Hematopoietic multipotent progenitor cell treated with erythropoietin and hydrocortisone succinate and interleukin-3 and kit ligand, for 15 days (in vitro differentiated cells): ENCODE measurements at regions not wholly inside any gene's neighbourhood (a gene's known extent, or its start where the extent isn't known, plus 50 kb on each side); places are given as distances from the start of the nearest gene placed in this dataset.
"Not testable (repeated sequence)": the region's sequence is repeated elsewhere in the genome, so short reads cannot be mapped to it uniquely, and the experiment has no call there.

ENCODE experiments used
- DNase-seq: peaks from one replicate; pipeline ENCODE4 v3.0.0-alpha.2; 2015; ENCODE audit warnings: low spot score

DNA sequence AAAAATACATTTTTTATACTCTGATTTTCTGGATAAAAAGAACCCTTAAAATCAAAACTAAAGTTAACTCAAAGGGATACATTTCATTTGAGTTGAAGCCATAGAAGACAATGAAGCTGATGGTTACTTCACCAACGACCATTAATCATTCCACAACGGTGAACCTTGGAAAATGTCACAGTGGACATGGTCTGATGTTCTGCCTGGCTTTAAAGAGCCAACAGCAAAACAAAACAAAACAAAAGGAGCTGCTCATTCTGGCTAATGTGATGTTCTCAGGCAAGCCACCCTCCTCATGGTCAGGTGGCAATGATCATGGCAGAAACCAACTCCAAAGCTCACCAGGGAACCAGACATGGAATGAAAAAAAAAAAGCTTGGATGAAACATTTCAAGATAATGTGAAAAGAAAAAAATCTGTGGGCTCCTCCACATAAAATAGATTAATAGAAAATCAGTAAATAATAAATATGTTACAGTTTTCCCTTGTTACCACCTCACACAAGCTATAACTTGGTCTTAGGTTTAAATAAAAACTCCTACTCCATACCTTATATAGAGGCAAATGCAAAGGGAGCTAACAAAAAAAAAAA, 90.1 kb upstream of the SERTAD2 start:
- no peak for DNase-seq

DNA sequence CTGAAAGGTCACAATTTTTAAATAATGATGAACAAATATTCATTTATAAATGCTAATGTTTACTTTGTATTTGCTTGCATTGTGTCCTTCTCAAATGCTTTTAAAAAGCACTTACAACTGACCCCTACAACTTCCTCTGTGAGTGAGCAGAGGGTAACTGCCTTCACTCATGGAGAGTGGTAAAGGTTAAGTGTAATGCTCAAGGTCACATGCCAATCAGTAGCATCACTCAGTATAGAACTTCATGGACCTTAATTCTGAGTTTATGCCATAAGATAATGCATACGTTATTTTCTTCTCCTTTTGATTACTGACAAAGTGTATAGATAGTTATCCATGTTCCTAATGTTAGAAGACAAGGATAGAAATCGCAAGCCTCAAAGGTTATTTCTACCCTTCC, 91.8 kb upstream of the SERTAD2 start:
- DNase-seq = no peak

- DNase-seq = not testable (repeated sequence)
These were observed 94.0 kb upstream of the SERTAD2 start for GRCh38 chr2:64747690-64748091.

- DNase-seq = no peak
These were observed 94.4 kb upstream of the SERTAD2 start for GRCh38 chr2:64748147-64748546.

GRCh38 chr2:64748561-64748960, 94.8 kb upstream of the SERTAD2 start:
- DNase-seq = no peak

DNA sequence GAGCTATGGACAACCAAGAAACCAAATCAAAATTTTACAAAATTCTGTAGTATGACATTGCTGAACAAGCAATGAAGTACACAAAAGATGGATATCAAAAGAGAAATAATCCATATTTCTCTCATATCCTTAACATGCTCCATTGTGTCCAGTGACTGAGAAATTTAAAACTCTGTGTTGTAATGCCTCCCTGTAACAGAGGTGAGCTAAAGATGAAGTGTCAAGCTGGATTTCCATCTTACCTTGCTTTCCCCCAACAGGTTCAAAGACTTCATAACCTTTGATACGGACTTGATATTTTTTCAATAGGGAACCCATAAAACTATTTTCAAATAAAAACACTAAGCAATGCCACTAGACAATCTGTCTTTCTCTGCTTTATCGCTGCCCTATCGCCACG, 95.7 kb upstream of the SERTAD2 start:
- DNase-seq = no peak

DNA sequence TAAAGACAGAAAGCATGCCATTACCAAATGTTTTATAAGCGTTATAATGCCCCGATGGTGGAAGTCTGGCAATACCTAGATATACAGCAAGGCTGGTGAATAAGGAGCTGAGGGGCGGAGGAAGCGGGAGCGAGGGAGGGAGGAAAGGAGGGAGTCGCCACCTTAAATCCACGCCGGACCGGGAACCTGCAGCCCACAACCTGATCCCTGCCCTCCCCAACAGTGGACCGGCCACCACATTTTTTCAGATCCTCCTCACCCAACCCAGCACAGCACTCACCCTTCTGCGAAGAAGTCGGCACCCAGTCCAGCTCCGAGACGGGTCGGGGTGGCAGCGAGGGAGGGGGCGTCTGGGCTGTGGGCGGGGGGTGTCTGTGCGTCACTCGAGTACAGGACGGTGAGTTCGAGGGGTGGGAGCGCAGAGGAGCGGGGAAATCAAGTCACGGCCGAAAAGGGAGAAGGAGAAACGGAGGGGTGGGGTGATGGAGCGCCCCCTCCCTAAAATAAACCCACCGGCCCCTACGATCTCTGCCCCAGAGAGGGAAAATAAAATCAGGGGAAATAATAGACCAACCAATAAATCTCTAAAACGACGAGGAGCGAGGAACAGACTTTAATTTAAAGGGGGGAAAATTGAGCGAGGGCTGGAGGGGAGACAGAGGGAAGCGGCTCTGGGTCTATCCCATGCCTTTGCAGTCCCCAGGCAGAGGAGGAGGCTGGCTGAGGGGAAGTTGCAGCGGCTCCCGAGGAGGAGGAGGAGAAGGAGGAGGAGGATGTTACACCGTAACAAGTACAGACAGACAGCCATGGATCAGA, 96.5 kb upstream of the SERTAD2 start:
- no peak for DNase-seq

DNA sequence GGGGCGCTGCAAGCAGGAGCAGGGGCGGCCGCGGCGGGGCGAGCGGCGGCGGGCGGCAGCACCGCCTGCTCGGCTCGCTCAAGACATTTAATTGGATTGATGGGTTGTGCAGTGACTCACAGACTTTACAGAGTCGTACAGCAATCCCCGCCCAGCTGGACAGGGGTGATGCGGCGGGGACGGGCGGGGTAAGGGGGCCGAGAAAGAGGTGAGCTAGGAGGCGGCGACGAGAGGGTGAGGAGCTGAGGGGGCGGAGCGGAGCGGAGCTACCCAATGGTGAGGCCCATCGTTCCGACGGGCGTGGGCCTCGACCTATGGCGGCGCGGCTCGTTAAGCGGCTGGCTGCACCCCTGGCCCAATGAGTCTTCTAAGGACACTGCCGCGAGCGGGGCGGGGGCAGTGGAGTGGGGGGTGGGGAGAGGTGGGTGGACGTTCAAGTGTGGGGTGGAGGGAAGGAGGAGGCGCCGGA, 97.1 kb upstream of the SERTAD2 start:
- peak; percentile 99 for DNase-seq

- DNase-seq = peak; percentile 97
These were observed 97.9 kb upstream of the SERTAD2 start for GRCh38 chr2:64751286-64752260.

DNA sequence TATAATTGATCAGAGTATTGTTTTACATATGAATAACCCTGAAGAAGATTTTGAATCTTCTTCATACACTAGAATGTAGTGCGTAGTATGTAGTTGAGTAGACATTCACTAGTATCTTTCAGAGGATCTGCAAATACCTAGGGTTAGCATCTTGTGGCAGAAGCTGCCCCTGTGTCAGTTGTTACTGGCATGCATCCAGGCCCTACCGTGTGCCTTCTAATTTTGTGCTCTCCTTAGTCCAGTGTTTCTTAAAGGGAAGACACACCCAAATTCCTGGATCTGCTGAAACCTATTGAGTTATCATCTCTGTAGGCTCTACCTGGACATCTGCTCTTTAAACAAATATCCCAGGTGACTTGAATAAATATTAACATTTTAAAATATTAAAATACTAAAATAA, 99.7 kb upstream of the SERTAD2 start:
- no peak for DNase-seq

DNA sequence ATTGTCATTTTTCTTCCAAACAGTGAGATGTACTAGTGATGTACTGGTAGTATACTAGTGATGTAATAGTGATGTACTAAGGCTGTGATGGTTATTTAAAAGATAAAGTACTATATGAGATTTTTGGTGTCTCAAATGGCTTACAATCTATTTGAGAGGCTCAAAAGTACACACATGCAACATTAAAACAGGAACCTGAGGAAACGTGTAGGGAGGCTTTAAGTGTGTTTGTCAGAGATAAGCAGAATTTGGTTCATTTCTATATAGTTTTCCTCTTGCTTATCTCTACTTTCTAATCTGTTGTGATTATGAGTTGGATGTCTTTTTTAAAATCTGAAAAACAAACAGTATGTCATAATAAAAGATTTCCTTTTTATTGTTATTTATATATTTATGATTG, 100.9 kb upstream of the SERTAD2 start:
- no peak for DNase-seq

DNA sequence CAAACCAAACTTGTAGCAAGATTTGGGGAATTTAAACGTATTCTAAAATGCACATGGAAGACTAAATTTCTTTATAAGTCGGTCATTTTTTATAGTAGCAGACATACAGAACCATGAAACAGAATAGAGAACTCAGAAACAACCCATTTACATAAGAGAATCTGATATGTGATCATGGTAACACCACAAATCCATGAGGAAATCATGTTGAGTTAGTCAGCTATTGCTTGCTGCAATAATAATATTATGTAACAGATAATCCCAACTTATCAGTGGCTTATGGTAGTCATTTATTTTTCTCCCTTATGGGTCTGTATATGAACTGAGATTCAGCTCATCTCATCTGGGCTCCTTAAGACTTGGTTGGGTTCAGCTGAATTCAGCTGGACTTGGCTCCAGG, 103.4 kb upstream of the SERTAD2 start:
- DNase-seq = no peak

- DNase-seq = no peak
These were observed 106.4 kb upstream of the SERTAD2 start for GRCh38 chr2:64760128-64760527.

DNA sequence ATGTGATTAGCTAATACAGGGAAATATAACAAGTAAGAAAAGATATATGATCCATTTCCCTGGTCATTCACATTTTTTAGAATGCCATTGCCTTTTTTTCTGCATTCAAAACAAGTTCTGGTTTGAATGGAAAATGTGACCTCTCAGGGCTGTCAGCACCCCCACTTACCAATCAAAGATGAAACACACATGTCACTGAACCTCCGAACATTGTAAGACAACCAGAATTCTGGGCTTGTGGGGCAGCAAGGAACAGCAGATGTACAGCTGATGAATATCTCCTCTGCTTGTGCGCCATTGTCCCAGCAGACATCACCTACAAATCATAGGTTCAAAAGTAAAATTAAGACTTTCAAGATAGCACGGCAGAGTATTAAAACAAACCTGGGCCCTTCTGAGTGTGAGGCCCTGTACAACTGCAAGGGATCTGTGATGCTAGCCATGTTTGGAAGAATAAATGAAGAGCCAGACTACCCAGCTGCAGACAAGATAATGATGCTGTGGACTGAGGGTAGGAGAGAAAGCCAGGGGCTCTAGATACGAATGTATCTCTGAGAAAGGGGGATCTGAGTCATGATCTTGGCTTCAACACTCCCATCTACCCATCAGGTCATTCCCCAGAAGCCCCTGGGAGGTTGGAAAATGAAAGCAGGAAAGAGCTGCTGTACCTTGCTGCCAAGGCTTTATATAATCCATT, 108.7 kb upstream of the SERTAD2 start:
- no peak for DNase-seq

- no peak for DNase-seq
These were observed 109.4 kb upstream of the SERTAD2 start for GRCh38 chr2:64763126-64763525.

DNA sequence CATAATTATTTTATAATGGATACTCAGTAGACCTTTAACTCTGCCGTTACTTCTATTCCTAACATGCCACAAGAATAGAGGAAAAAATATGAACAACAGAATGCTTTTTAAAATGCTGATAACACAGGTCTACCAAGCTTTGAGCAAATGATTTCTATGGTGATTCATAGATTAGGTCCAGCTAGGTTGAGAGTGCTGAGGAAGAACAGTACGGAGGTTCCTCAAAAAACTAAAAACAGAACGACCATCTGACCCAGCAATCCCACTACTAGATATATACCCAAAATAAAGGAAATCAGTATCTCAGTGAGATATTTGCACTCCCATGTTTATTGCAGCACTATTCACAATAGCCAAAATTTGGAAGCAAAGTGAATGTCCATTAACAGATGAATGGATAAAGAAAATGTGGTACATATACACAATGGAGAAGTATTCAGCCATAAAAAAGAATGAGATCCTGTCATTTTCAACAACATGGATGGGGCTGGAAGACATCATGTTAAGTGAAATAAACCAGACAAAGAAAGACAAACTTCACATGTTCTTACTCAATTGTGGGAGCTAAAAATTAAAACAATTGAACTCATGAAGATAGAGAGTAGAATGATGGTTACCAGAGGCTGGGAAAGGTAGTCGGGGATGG, 111.6 kb upstream of the SERTAD2 start:
- no peak for DNase-seq

GRCh38 chr2:64766841-64767669, 113.3 kb upstream of the SERTAD2 start:
- DNase-seq = peak; percentile 70

- peak; percentile 81 for DNase-seq
These were observed 114.2 kb upstream of the SERTAD2 start for GRCh38 chr2:64767670-64768468.

DNA sequence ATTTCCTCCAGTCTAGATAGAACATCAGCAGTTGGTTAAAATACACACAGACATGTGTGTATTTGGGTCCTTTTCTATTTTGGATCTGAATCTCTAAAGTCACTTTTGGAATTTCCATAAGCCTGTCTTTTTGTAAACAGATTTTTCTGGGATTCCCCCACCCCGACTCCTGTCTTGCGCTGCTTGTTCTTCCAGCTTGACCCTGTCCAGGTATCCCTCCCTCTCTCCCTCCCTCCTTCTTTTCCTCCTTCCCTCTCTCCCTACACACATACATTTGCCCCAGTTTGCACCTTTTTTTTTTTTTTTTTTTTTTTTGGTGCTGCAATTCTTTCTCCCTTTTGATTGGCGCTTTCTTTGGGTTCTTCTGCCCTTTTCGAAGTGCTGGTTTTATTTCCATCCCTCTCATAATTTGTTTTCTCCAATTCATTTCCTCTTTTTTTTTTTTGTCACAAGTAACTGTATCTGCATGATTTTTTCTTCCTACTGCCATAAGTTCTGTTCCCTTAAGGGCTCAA, 114.8 kb upstream of the SERTAD2 start:
- DNase-seq = no peak
